B cell (primary cell): ENCODE measurements at regions not wholly inside any gene's neighbourhood (a gene's known extent, or its start where the extent isn't known, plus 50 kb on each side); places are given as distances from the start of the nearest gene placed in this dataset.

Source experiments
- EZH2 ChIP-seq: IDR thresholded peaks from 2 replicates; pipeline ENCODE4 v1.6.1; 2012; ENCODE audit warnings: borderline replicate concordance, low read depth, mild to moderate bottlenecking, moderate library complexity, low read length; ENCODE audit not compliant: insufficient read depth, poor library complexity, severe bottlenecking
- TF ChIP-seq, protein P1 (sequence below): fragments of 200-600 bp; IDR thresholded peaks from one replicate; pipeline ENCODE4 v1.8.0; 2022; ENCODE audit warnings: antibody characterized with exemption, mild to moderate bottlenecking

DNA sequence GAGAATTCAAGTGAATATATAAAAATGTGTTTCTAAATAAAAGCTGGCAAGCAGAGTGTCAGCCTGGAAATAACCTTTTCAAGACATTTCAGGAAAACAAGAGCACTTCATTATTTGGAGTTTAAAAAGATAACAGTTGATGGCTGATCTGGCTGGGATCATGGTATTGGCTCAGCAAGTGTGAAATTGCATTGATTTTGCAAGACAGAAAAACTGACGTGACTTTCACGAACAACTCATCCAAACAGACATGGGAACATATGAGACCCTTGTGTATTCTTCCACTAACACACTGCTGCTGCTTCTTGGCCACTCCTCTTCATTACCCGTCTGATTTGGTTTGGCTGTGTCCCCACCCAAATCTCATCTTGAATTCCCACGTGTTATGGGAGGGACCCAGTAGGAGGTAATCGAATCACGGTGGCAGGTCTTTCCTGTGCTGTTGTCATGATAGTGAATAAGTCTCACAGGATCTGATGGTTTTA, 108.5 kb downstream of the RAB18 start:
- TF ChIP-seq, protein P1, sequence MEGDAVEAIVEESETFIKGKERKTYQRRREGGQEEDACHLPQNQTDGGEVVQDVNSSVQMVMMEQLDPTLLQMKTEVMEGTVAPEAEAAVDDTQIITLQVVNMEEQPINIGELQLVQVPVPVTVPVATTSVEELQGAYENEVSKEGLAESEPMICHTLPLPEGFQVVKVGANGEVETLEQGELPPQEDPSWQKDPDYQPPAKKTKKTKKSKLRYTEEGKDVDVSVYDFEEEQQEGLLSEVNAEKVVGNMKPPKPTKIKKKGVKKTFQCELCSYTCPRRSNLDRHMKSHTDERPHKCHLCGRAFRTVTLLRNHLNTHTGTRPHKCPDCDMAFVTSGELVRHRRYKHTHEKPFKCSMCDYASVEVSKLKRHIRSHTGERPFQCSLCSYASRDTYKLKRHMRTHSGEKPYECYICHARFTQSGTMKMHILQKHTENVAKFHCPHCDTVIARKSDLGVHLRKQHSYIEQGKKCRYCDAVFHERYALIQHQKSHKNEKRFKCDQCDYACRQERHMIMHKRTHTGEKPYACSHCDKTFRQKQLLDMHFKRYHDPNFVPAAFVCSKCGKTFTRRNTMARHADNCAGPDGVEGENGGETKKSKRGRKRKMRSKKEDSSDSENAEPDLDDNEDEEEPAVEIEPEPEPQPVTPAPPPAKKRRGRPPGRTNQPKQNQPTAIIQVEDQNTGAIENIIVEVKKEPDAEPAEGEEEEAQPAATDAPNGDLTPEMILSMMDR, result no peak
- no peak for TF ChIP-seq EZH2
